ENCODE measurements at regions not wholly inside any gene's neighbourhood (a gene's known extent, or its start where the extent isn't known, plus 50 kb on each side); places are given as distances from the start of the nearest gene placed in this dataset.

DNA sequence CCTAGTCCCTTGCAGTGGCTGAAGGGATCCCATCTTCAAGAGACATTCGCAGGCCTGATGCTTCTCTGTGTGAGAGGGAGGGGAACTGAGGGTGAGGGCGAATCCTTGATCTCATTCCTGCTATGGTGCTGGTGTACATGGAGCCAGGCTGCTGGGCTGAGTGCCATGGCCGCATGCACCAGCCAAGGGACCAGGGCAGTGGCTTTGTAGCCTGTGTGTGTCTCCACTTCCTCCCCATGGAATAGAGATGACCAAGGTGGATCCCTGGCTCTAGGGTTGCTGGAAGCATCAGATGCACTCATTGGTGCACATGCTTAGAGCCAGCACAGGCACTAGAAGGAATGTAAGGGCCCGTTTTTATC lies 195.0 kb downstream of the FOXL1 start:
- no peak for DNase-seq (ENCODE audit: low spot score)

DNA sequence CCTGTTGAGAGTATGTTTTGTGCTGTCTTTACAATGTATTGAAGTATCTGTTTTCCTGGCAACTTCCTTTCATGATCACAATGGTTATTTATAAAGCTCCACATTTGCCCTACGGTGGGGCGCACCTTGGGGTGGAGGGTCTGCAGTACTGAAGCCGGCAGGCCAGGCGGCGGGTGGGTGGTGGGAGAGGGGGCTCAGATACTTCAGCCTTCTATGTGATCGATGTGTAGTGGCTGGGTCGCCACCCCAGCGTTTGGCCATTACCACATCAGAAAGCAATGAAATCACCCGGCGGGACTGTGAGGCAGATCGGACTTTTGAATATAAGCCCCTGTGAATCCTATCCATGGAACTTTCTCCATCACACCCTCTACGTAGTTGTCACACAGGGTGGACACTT lies 196.6 kb downstream of the FOXL1 start:
- DNase-seq (ENCODE audit: low spot score): no peak

GRCh38 chr16:86775511-86775921 lies 197.2 kb downstream of the FOXL1 start:
- DNase-seq (ENCODE audit: low spot score): no peak

DNA sequence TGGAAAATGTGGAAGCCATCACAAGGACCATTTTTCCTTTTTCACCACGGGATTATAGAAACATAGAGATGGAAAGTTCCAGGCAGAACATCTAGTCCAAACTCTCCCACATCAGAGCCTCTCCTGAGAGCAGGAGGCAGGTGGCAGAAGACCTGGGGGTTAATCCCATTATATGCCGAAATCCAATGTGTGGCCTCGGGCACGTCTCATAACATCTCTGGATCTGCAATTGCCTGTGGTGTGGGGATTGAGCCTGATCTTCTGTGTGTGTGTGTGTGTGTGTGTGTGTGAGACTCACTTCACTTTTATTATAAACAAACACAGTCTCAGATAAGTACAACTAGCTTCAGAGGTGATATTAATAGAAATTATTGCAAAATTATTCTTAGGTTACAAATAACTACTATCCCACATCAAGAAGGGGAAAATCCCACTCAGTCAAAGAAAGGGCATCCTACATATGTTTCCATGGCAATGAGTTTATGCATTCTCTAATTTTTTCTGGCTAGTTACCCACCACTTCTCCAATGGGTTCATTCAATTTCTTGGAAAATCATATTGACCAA lies 199.1 kb downstream of the FOXL1 start:
- no peak for DNase-seq (ENCODE audit: low spot score)

DNA sequence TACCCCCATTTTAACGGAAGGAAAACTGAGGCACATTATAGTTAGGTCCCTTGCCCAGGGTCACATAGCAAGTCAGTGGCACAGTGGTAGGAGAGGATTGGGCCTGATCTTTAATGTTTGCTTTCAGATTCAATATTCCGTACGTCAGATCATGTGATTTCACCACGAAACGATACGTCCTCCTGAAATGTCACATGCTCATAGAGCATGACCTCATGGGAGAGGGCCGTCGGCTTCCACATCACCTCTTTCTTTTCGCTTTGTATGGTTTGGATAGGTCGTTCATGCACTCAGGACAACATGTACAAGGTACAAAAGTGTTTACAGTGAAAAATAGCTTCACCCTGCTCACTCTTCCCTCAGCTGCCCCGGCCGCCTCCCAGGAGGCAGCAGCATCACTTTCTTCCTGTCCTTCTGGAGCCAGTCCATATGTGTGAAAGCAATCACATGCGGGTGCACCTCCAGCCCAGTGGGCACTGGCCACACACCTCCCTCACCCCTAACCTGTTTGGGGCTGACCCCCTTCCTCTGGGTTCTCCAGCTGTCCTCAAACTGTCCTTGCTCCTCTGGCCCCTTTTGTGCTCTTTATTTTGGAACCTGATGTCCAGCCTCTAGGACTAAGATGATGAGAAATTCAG lies 199.9 kb downstream of the FOXL1 start:
- no peak for DNase-seq (ENCODE audit: low spot score)

DNA sequence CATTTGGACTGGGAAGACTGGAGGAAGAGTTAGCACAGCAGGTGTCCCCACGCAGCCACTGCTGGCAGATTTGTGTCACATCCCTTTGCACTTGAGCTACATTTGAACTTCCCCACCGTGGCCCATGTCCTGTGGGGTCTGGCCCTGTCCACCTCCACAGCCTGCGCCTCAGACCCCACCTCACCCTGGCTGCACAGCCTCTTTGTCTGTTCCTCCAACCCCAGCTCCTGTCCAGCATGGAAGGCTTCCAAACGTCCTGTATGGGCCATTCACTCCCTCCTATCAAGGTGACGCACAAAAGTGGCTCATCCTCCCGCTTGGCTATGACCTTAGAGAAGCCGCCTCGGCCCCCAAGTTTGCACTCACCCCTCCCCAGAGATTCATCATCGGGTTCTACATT lies 200.6 kb downstream of the FOXL1 start:
- DNase-seq (ENCODE audit: low spot score): no peak

DNA sequence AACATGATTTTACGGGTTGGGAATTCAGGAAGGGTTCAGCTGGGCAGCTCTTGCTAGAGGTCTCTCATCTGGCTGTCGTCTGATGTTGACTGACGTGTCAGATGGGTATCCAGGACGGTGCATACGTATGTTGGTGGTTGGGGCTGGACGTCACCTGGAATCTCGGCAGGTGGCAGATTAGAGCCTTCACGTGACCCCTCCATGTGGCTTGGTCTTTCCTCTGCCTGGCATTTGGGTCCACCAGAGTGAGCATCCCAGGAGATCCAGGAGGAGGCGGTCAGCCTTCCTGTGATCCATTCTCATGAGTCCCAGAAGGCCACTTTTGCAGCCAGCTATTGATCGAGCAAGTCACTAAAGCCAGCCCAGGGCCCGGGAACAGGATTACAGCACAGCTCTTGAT lies 202.7 kb downstream of the FOXL1 start:
- DNase-seq (ENCODE audit: low spot score): no peak

GRCh38 chr16:86783636-86784626 lies 205.6 kb downstream of the FOXL1 start:
- no peak for DNase-seq (ENCODE audit: low spot score)

GRCh38 chr16:86786338-86786737 lies 208.0 kb downstream of the FOXL1 start:
- DNase-seq (ENCODE audit: low spot score): no peak

DNA sequence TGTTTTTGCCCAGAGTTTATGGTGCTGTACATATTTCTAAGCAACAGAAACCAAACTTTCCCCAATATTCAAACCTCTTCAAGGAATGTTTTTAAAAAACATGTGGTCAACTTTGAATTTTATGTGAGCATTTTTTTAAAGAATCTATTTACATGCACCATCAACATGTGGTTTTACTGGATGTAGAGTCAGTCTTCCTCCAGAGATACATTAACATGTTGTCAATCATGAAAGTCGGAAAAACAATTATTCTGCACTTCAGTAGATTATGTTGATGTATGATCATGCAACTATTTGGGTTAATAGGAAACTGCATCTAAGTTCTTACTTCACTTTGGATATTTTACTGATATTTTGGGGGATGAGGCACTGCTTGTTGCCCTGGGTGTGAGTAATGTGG lies 208.6 kb downstream of the FOXL1 start:
- no peak for DNase-seq (ENCODE audit: low spot score)

DNA sequence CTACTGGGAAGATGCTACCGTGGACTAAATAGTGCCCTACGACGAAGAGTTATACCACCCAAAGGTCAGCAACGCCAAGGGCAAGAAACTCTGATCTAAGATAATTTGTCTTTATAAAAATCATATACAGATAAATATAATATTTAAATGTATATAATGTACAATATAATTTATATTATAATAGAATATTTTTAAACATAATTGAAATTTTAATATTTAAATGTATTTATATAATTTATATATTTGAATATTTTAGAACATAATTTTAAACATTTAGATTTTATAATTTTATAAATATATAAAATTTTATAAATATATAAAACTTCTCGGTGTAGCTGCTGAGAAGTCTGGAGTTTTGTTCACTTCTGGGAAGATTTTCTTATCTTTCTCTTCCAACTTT lies 209.2 kb downstream of the FOXL1 start:
- no peak for DNase-seq (ENCODE audit: low spot score)

DNA sequence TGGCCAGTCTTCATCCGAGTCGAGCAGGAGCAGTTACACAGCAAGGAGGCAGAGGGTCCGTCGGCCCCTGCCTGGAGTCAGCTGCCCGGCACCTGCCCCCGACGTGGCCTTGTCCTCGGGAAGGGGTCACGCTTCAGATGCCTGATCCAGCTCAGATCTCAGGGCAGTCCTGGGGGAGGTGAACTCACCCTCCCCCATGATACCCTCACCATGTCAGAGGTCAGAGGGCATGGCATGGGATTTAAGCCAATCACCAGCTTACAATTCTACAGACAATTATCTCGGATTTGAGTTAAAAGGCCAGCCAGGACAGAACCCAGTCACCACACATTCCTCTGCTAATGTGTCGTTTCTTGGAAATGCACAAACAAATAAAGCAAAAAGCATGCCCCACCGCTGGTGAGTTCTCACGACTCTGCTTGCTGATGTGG lies 211.3 kb downstream of the FOXL1 start:
- DNase-seq (ENCODE audit: low spot score): no peak

DNA sequence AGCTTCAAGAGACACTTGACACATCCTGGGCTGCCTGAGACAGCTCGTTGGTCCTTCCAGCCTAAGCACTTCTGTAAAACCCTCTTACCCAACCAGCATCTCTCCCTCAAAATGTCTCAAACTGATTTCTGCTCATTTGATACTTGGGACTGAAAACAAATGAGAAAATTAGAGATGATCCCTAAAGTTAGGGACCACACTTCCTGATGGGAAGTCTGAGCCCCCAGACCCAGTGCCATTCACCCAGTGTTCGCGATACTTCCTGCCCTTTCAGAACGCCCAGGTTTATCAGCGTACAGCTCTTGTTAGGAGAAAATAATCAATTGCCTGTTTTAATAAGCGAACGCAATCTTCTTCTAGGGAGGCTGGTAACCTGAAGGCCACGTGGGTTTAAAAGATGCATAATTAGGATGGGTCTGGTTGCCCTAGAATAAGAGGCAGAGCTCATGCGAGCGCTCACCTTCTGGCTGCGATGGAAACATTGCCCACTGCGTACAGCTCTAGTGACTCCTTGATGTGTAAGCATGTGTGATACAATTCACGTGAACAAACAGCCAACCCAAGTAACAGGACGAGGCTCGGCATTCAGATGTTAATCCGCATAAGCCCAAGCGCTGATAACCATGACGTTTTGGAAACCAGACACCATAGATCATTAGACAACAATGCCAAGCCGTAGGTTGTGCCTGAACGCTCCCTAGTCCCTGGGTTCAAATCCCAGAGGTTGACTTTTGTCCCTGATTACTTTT lies 213.1 kb downstream of the FOXL1 start:
- DNase-seq (ENCODE audit: low spot score): no peak

- DNase-seq (ENCODE audit: low spot score): no peak
These were observed 216.0 kb downstream of the FOXL1 start for GRCh38 chr16:86794216-86794864.

GRCh38 chr16:86797700-86798099 lies 219.4 kb downstream of the FOXL1 start:
- no peak for DNase-seq (ENCODE audit: low spot score)

GRCh38 chr16:86798247-86799041 lies 220.1 kb downstream of the FOXL1 start:
- DNase-seq (ENCODE audit: low spot score): no peak

DNA sequence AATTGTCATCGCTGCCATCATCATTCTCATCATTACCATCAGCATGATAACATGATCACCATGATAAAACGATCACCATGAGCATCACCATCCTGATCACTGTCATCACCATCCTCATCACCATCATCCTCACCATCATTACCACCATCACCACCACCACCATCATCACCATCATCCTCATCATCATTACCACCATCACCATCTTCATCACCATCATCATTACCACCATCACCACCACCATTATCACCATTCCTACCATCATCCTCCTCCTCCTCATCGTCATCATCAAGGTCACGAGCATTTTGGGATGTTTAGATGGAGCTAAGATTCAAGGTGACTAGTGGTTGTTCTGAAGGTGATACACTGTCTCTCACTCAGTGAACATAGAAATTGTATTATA lies 221.0 kb downstream of the FOXL1 start:
- no peak for DNase-seq (ENCODE audit: low spot score)

GRCh38 chr16:86800894-86801293 lies 222.5 kb downstream of the FOXL1 start:
- no peak for DNase-seq (ENCODE audit: low spot score)

DNA sequence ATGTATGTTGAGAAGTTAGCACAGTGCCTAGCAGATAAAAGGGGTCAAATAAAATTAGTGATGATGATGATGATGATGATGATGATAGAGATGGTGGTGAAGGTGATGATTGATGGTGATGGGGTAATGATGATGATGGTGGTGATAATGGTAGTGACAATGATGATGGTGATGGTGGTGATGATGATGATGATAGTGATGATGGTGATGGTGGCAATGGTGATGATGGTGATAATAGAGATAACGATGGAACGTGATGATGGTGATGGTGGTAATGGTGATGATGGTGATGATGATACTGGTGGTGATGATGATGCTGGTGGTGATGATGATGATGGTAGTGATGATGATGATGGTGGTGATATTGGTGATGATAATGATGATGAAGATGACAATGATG lies 223.7 kb downstream of the FOXL1 start:
- DNase-seq (ENCODE audit: low spot score): no peak

GRCh38 chr16:86805188-86805587 lies 226.8 kb downstream of the FOXL1 start:
- no peak for DNase-seq (ENCODE audit: low spot score)
